ENCODE measurements at regions not wholly inside any gene's neighbourhood (a gene's known extent, or its start where the extent isn't known, plus 50 kb on each side); places are given as distances from the start of the nearest gene placed in this dataset.

GRCh38 chr9:28707616-28708015 is 1134.3 kb upstream of the C9orf72 start:
- no peak for ATAC-seq

GRCh38 chr9:28714188-28714587 is 1140.9 kb upstream of the C9orf72 start:
- Histone ChIP-seq H3K4me1 (no peaks in the 10 kb centered on the region), H3K36me3 (no peaks in the 10 kb centered on the region), H3K9me3 (no peaks in the 10 kb centered on the region), H3K27ac (no peak overlapping the region), H3K27me3 (no peaks in the 10 kb centered on the region), H3K4me3 (no peak overlapping the region)
- no peak for DNase-seq
- no peak for TF ChIP-seq CTCF (IDR thresholded peaks at IDR 0.05)
- ATAC-seq: no peak
- 69 to 76% methylated on average over 3 of the region's 3 CpGs for WGBS, 2 donors
- intact Hi-C loops (cut with DNase I): no loop called here

More at GRCh38 chr9:28707616-28708015, 1134.3 kb upstream of the C9orf72 start:
- Histone ChIP-seq H3K36me3 (no peaks in the 10 kb centered on the region), H3K27ac (no peak overlapping the region), H3K4me1 (no peaks in the 10 kb centered on the region), H3K4me3 (no peak overlapping the region), H3K27me3 (no peaks in the 10 kb centered on the region), H3K9me3 (peaks cover 0 to 19% (median 0%) of the 10 kb centered on the region in 11 donors)
- DNase-seq: no peak
- WGBS, 2 donors: 43 to 51% methylated on average over 2 of the region's 2 CpGs
- TF ChIP-seq CTCF (IDR thresholded peaks at IDR 0.05): no peak
- intact Hi-C loops (cut with DNase I): no loop called here

GRCh38 chr9:28718226-28718625 is 1144.9 kb upstream of the C9orf72 start:
- no peaks in the 10 kb centered on the region for H3K36me3 ChIP-seq
- no peak for TF ChIP-seq CTCF (IDR thresholded peaks at IDR 0.05)
- peaks cover 0 to 6% (median 0%) of the 10 kb centered on the region in 11 donors for H3K9me3 ChIP-seq
- WGBS, 2 donors: 40 to 54% methylated on average over 1 of the region's 1 CpG
- no peaks in the 10 kb centered on the region for H3K4me1 ChIP-seq
- DNase-seq (no peak), ATAC-seq (no peak)
- H3K27ac ChIP-seq: no peak overlapping the region
- intact Hi-C loops (cut with DNase I): no loop called here
- H3K27me3 ChIP-seq: no peaks in the 10 kb centered on the region
- no peak overlapping the region for H3K4me3 ChIP-seq

- Histone ChIP-seq H3K27me3 (no peaks in the 10 kb centered on the region), H3K27ac (no peak overlapping the region), H3K9me3 (peaks cover 0 to 6% (median 0%) of the 10 kb centered on the region in 11 donors), H3K4me3 (no peak overlapping the region), H3K4me1 (no peaks in the 10 kb centered on the region), H3K36me3 (no peaks in the 10 kb centered on the region)
- TF ChIP-seq CTCF (IDR thresholded peaks at IDR 0.05): no peak
- ATAC-seq (no peak), DNase-seq (no peak)
- 71 to 86% methylated on average over 1 of the region's 1 CpG for WGBS, 2 donors
- intact Hi-C loops (cut with DNase I): no loop called here
Measured at GRCh38 chr9:28720746-28721145, 1147.5 kb upstream of the C9orf72 start.
